ENCODE measurements at regions not wholly inside any gene's neighbourhood (a gene's known extent, or its start where the extent isn't known, plus 50 kb on each side); places are given as distances from the start of the nearest gene placed in this dataset.

DNA sequence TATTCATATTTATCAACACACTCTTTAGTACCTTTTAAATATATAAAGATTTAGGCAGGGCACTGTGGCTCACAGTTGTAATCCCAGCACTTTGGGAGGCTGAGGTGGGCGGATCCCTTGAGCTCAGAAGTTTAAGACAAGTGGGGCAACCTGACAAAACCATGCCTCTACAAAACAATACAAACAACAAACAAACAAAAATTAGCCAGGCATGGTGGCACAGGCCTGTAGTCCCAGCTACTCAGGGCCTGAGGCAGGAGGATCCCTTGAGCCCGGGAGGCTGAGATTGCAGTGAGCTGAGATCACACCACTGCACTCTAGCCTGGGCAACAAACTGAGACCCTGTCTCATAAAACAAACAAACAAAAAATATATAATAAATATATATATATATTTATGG lies 1748.3 kb upstream of the PCDH20 start:
- H3K27me3 Mint-ChIP-seq (ENCODE audit: insufficient read depth, low read depth, poor library complexity) = no peaks in the 10 kb centered on the region
- H2AFZ ChIP-seq = peak overlapping the region; percentile 39; the same call in 1 of the 2 replicates
- H3K36me3 Mint-ChIP-seq (ENCODE audit: low read depth) = no peaks in the 10 kb centered on the region
- H3K79me2 ChIP-seq (replicated peaks; ENCODE audit: insufficient read depth) = no peaks in the 10 kb centered on the region
- H3K9me3 Mint-ChIP-seq = no peaks in the 10 kb centered on the region
- H3F3A ChIP-seq (replicated peaks; ENCODE audit: low read depth) = no peaks in the 10 kb centered on the region
- no peak overlapping the region for H3K4me3 ChIP-seq
- peaks cover 20% of the 10 kb centered on the region for H3K4me1 Mint-ChIP-seq
- no peaks in the 10 kb centered on the region for H3K36me3 ChIP-seq (ENCODE audit: insufficient read depth)
- no peaks in the 10 kb centered on the region for H4K20me1 ChIP-seq (replicated peaks; ENCODE audit: insufficient read depth)
- no peak for TF ChIP-seq POLR2AphosphoS5 (IDR thresholded peaks at IDR 0.05; ENCODE audit: low read depth)
- TF ChIP-seq EZH2phosphoT487 (IDR thresholded peaks at IDR 0.05; ENCODE audit: unreplicated experiment) = no peak
- TF ChIP-seq, protein P1, sequence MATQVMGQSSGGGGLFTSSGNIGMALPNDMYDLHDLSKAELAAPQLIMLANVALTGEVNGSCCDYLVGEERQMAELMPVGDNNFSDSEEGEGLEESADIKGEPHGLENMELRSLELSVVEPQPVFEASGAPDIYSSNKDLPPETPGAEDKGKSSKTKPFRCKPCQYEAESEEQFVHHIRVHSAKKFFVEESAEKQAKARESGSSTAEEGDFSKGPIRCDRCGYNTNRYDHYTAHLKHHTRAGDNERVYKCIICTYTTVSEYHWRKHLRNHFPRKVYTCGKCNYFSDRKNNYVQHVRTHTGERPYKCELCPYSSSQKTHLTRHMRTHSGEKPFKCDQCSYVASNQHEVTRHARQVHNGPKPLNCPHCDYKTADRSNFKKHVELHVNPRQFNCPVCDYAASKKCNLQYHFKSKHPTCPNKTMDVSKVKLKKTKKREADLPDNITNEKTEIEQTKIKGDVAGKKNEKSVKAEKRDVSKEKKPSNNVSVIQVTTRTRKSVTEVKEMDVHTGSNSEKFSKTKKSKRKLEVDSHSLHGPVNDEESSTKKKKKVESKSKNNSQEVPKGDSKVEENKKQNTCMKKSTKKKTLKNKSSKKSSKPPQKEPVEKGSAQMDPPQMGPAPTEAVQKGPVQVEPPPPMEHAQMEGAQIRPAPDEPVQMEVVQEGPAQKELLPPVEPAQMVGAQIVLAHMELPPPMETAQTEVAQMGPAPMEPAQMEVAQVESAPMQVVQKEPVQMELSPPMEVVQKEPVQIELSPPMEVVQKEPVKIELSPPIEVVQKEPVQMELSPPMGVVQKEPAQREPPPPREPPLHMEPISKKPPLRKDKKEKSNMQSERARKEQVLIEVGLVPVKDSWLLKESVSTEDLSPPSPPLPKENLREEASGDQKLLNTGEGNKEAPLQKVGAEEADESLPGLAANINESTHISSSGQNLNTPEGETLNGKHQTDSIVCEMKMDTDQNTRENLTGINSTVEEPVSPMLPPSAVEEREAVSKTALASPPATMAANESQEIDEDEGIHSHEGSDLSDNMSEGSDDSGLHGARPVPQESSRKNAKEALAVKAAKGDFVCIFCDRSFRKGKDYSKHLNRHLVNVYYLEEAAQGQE (IDR thresholded peaks at IDR 0.05; ENCODE audit: unreplicated experiment) = no peak
- TF ChIP-seq EZH2 (IDR thresholded peaks at IDR 0.05; ENCODE audit: low read depth, unreplicated experiment) = no peak
- no peak for TF ChIP-seq ZNF114 (CRISPR knock-in tag; IDR thresholded peaks at IDR 0.05)
- no peak for TF ChIP-seq NANOG (IDR thresholded peaks at IDR 0.05; ENCODE audit: borderline replicate concordance)
- no peak for TF ChIP-seq ETS1 (IDR thresholded peaks at IDR 0.05)
- no peak for TF ChIP-seq CREB1 (CRISPR knock-in tag; IDR thresholded peaks at IDR 0.05; ENCODE audit: low read depth)
- TF ChIP-seq, protein P2, sequence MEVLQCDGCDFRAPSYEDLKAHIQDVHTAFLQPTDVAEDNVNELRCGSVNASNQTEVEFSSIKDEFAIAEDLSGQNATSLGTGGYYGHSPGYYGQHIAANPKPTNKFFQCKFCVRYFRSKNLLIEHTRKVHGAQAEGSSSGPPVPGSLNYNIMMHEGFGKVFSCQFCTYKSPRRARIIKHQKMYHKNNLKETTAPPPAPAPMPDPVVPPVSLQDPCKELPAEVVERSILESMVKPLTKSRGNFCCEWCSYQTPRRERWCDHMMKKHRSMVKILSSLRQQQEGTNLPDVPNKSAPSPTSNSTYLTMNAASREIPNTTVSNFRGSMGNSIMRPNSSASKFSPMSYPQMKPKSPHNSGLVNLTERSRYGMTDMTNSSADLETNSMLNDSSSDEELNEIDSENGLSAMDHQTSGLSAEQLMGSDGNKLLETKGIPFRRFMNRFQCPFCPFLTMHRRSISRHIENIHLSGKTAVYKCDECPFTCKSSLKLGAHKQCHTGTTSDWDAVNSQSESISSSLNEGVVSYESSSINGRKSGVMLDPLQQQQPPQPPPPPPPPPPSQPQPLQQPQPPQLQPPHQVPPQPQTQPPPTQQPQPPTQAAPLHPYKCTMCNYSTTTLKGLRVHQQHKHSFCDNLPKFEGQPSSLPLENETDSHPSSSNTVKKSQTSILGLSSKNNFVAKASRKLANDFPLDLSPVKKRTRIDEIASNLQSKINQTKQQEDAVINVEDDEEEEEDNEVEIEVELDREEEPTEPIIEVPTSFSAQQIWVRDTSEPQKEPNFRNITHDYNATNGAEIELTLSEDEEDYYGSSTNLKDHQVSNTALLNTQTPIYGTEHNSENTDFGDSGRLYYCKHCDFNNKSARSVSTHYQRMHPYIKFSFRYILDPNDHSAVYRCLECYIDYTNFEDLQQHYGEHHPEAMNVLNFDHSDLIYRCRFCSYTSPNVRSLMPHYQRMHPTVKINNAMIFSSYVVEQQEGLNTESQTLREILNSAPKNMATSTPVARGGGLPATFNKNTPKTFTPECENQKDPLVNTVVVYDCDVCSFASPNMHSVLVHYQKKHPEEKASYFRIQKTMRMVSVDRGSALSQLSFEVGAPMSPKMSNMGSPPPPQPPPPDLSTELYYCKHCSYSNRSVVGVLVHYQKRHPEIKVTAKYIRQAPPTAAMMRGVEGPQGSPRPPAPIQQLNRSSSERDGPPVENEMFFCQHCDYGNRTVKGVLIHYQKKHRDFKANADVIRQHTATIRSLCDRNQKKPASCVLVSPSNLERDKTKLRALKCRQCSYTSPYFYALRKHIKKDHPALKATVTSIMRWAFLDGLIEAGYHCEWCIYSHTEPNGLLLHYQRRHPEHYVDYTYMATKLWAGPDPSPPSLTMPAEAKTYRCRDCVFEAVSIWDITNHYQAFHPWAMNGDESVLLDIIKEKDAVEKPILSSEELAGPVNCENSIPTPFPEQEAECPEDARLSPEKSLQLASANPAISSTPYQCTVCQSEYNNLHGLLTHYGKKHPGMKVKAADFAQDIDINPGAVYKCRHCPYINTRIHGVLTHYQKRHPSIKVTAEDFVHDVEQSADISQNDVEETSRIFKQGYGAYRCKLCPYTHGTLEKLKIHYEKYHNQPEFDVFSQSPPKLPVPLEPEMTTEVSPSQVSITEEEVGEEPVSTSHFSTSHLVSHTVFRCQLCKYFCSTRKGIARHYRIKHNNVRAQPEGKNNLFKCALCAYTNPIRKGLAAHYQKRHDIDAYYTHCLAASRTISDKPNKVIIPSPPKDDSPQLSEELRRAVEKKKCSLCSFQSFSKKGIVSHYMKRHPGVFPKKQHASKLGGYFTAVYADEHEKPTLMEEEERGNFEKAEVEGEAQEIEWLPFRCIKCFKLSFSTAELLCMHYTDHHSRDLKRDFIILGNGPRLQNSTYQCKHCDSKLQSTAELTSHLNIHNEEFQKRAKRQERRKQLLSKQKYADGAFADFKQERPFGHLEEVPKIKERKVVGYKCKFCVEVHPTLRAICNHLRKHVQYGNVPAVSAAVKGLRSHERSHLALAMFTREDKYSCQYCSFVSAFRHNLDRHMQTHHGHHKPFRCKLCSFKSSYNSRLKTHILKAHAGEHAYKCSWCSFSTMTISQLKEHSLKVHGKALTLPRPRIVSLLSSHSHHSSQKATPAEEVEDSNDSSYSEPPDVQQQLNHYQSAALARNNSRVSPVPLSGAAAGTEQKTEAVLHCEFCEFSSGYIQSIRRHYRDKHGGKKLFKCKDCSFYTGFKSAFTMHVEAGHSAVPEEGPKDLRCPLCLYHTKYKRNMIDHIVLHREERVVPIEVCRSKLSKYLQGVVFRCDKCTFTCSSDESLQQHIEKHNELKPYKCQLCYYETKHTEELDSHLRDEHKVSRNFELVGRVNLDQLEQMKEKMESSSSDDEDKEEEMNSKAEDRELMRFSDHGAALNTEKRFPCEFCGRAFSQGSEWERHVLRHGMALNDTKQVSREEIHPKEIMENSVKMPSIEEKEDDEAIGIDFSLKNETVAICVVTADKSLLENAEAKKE (CRISPR knock-in tag; IDR thresholded peaks at IDR 0.05) = no peak
- ATAC-seq = no peak
- no peak for DNase-seq (ENCODE audit: low spot score)
- peaks cover 15% of the 10 kb centered on the region for H3K4me1 ChIP-seq (ENCODE audit: insufficient read depth)
- H3K4me2 ChIP-seq = no peak overlapping the region
- no peaks in the 10 kb centered on the region for H3K27me3 ChIP-seq (ENCODE audit: insufficient read depth)
- H3K27ac Mint-ChIP-seq = no peak overlapping the region
- H3K27ac ChIP-seq (ENCODE audit: low read depth) = no peak overlapping the region
- H3K9me2 ChIP-seq (ENCODE audit: insufficient read depth) = no peaks in the 10 kb centered on the region
- no peak overlapping the region for H3K4me3 Mint-ChIP-seq

Data from GM23338 (cell line).